Dermis microvascular lymphatic vessel endothelial cell (primary cell): ENCODE measurements at regions not wholly inside any gene's neighbourhood (a gene's known extent, or its start where the extent isn't known, plus 50 kb on each side); places are given as distances from the start of the nearest gene placed in this dataset.
A peak's percentile ranks its signal among the peaks of the same experiment; 100 is the strongest.

ENCODE experiments used
- DNase-seq, 2 donors: peaks; one replicate each; pipeline versions ENCODE4 v3.0.0 to v3.0.0-alpha.2; 2010; ENCODE audit warnings: low read depth in 2 of 2

DNA sequence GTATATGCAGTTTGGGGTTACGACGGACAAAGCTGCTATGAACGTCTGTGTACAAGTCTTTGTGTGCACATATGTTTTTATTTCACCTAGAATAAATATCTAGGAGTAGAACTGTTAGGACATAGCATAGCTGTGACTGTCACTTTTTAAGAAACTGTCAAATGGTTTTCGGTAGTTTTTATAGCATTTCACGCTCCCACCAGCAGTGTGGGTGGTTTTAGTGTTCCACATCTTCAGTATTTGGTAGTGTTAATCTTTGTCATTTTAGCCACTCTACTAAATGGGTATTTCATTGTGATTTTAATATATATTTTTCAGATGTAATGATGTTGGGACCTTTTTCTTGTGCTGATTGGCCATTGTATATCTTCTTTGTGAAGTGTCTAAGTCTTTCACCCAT, 109.1 kb upstream of the BCAT1 start:
- no peak for DNase-seq

GRCh38 chr12:25056486-25057130, 107.7 kb upstream of the BCAT1 start:
- DNase-seq: no peak

DNA sequence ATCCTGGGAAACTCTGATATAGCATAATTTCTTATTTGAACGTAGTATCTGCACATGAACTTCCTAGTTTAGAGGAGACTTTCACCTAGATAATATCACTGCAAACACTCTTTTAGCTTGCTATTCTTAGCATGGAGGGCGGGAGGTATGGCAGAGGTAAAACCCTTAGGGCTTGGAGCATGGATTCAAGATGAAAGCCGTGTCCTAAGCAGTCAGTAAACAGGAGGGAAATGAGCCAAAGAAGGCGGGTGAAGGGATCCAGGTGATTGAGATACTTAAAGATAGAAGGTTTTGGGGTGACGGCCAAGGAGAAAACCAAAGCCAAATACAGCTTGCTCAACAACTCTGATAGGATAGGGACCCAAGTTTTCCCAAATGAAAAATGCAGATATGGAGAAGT, 107.1 kb upstream of the BCAT1 start:
- no peak for DNase-seq

DNA sequence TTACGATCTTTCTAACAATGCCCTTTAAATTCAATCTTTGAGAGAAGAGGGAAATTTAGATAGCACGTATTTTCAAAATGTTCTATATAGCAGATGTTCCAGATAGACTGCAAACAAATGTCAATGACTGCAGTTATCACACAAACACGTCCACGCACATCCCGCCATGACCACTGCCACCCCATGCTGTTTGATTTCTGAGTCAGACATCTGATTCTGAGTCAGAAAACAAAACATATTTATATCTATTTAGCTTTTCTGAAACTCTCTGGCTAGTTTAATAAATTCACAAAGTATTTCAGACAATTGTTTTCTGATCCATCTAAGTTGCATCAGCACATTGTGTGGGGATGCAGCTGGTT, 105.9 kb upstream of the BCAT1 start:
- DNase-seq: peak in 1 of 2 donors; percentile 13

DNA sequence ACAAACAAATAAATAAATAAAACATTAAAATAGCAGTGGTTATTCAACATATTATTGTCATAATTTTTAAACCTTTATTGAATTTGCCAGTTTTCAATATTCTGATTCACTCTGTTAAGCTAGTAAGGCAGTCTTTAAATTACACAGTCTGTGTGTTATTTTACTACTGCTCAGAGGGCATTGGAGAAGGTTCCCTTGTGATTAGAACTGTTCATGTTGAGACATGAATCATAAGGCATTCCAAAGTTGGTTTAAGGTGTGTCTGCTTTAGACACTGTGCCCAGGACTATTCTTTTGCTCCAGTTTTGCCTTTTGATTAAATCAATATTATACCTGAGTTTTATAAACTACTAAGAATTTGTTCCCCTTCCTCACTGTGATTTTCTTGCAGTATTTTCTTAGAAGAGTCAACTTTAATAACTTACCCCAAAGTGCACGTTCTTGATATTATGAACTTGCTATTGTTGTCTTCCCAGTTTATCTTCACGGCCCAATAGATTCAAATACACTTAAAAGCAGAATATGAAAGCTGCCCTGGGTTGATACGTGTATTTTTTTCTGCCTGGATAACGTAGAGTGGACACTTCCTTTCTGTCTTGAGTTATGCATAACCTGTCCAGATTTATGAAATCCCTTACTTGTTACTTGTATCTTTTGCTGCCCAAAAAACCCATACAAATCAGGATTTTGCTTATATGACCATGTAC, 105.3 kb upstream of the BCAT1 start:
- DNase-seq: no peak

- DNase-seq: no peak
These were observed 104.0 kb upstream of the BCAT1 start for GRCh38 chr12:25052914-25053211.

GRCh38 chr12:25052196-25052913, 103.5 kb upstream of the BCAT1 start:
- DNase-seq: peak in 1 of 2 donors; percentile 24

DNA sequence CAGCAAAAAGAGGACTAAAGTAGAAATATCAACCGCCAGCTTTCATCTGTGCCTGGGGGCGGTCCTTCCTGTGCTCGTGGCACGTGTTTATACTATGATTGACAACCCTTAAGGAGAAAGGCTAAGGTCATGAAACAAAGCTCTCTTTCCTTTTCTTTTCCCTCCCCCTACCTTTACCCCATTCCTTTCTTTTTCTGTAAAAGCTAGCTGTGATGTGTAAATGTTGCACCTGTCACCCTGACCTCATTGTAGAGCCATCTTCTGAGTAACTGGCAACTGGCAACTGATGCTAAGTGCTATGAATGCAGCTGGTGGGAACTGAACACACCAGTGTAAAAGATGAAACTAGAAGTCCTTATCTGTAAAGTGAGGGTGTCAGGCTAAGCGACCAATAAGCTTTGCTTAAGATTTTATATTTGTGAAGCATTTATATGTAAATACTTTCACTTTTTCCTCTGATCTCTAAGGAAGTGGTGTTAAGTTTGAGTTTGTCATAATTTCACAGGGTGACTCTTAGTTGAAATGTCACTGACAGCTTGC, 102.8 kb upstream of the BCAT1 start:
- no peak for DNase-seq

GRCh38 chr12:25051171-25051570, 102.3 kb upstream of the BCAT1 start:
- DNase-seq: no peak

- no peak for DNase-seq
These were observed 97.0 kb upstream of the BCAT1 start for GRCh38 chr12:25045869-25046268.

DNA sequence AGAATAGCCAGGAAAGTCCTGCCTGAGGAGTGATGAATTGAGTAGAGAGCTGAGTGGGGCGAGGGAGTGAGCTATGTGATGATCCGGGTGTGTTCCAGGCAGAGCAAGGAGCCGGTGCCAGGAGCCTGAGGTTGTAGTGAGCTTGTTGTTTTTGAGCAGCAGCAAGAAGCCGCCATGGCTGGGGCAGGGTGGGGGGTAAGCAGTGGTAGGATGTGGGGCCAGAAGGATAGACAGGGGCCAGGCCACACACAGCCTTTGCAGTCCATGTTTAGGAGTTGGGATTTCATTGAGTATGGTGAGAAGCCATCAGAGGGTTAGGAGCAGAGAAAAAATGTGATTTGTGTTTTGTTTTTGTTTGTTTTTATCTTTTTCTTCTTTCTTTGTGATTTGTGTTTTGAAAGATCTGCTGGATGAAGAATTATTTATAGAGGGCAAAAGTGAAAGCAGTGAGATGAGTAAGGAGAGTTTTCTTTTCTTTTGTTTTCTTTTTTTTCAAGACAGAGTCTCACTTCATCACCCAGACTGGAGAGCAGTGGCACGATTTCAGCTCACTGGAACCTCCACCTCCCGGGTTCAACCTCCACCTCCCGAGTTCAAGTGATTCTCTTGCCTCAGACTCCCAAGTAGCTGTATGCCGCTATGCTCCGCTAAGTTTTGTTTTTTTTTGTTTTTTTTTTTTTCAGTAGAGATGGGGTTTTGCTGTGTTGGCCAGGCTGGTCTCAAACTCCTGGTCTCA, 92.3 kb upstream of the BCAT1 start:
- no peak for DNase-seq

DNA sequence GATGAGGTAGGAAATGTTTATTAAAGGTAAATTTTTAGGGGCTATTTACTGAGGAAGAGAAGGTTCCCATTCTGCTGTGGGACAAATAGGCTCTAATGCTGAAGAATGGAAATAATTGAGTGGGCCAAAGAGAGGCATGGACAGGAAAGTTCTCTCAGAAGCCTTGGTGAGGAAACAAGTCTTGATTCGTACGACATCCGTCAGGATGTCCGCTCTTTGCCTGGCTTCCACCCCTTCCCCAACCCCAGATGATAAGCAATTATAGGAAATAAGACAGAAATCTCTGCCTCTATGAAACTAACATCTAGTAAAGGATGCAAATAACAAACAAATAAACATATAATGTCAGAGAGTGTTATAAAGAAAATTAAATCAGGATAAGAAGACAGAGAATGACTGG, 91.7 kb upstream of the BCAT1 start:
- peak in 1 of 2 donors; percentile 33 for DNase-seq

- DNase-seq: peak in 1 of 2 donors; percentile 0
These were observed 85.8 kb upstream of the BCAT1 start for GRCh38 chr12:25034676-25035075.

GRCh38 chr12:25025951-25026490, 77.1 kb upstream of the BCAT1 start:
- DNase-seq: no peak

DNA sequence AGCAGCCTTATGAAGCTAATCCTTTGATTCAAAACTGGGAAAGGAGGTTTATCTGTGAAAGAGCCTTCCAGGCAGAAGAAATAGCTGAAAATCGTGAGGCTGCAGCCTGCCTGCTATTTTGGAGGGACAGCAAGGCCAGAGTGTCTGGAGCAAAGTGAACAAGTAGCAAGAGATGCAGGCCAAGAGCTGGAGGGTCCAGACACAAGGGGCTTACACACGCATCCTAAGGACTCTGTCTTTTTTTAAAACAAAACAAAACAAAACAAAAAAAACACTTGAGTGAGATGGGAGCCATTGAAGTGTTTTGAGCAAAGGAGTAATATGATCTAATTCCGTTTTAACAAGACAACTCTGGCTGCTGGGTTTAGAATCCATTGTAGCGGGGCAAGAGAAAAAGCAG, 76.4 kb upstream of the BCAT1 start:
- DNase-seq: no peak

- DNase-seq: no peak
These were observed 74.9 kb upstream of the BCAT1 start for GRCh38 chr12:25023808-25024207.

GRCh38 chr12:25020621-25021243, 71.8 kb upstream of the BCAT1 start:
- no peak for DNase-seq

- DNase-seq: no peak
These were observed 69.2 kb upstream of the BCAT1 start for GRCh38 chr12:25018146-25018545.

DNA sequence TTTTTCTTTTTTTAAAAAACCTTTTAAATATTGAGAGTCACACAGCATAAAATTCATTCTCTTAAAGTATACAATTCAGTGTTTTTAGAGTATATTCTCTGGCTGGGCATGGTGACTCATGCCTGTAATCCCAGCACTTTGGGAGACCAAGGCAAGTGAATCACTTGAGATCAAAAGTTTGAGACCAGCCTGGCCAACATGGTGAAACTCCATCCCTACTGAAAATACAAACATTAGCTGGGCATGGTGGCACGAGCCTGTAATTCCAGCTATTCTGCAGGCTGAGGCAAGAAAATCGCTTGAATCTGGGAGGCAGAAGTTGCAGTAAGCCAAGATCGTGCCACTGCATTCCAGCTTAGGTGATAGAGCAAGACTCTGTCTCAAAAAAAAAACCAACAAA, 68.4 kb upstream of the BCAT1 start:
- no peak for DNase-seq

DNA sequence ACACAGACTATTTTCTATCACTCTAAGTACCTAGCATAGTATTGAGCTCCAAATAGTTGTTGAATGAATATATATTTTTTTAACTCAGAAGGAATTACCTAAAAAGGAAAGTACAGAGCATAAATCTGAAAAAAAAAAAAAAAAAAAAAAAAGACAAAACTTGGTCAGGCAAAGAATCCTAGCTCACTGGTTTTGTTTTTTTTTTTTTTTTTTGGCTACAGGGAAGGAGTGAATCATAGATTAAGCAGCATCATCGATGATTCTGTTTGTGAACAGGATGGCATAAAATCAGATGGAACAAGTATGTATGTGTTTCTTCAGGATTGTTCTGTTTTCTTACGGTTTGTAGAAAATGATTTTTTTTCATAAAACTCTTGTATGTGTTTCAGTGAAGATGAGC, 66.1 kb upstream of the BCAT1 start:
- DNase-seq: no peak

- no peak for DNase-seq
These were observed 64.2 kb upstream of the BCAT1 start for GRCh38 chr12:25013061-25013460.
